ENCODE measurements at regions not wholly inside any gene's neighbourhood (a gene's known extent, or its start where the extent isn't known, plus 50 kb on each side); places are given as distances from the start of the nearest gene placed in this dataset.

DNA sequence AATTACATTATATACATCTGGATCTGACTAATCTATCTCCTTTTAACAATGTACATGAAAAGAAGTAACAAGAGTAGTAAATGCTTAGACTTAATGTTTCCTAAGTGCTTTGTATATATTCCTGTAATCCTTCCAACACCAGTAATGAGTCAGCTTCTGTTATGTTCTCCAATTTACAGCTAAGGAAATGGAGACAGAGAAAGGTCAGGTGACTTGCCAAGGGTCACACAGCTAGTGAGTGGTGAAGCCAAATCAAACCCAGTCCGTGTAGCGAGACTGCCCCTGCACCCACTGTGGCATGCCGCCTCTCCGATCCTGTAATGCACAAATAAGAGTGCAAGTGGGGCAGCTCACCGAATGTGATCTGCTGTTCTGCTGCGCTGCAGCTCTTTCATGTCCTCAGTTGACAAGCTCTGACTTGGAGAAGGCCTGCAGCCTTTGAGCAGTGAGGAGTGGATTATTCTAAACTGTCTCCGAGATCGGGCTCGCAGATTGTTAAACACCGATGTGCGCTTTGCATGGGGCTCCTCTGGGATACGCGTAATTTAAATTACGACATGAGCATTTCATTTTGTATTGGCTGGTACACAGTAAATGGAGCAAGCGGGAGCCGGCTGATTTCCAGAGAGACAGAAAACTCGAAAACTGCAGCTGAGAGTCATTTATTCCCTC lies 65.1 kb upstream of the KTN1 start:
- TF ChIP-seq, protein P1, sequence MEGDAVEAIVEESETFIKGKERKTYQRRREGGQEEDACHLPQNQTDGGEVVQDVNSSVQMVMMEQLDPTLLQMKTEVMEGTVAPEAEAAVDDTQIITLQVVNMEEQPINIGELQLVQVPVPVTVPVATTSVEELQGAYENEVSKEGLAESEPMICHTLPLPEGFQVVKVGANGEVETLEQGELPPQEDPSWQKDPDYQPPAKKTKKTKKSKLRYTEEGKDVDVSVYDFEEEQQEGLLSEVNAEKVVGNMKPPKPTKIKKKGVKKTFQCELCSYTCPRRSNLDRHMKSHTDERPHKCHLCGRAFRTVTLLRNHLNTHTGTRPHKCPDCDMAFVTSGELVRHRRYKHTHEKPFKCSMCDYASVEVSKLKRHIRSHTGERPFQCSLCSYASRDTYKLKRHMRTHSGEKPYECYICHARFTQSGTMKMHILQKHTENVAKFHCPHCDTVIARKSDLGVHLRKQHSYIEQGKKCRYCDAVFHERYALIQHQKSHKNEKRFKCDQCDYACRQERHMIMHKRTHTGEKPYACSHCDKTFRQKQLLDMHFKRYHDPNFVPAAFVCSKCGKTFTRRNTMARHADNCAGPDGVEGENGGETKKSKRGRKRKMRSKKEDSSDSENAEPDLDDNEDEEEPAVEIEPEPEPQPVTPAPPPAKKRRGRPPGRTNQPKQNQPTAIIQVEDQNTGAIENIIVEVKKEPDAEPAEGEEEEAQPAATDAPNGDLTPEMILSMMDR (conservative IDR thresholded peaks at IDR 0.05; ENCODE audit: low read depth, low read length), result no peak
- TF ChIP-seq EZH2 (IDR thresholded peaks at IDR 0.05; ENCODE audit: low read length, unreplicated experiment), result no peak

Data from PC-3 (cell line).